ENCODE measurements at regions not wholly inside any gene's neighbourhood (a gene's known extent, or its start where the extent isn't known, plus 50 kb on each side); places are given as distances from the start of the nearest gene placed in this dataset.

DNA sequence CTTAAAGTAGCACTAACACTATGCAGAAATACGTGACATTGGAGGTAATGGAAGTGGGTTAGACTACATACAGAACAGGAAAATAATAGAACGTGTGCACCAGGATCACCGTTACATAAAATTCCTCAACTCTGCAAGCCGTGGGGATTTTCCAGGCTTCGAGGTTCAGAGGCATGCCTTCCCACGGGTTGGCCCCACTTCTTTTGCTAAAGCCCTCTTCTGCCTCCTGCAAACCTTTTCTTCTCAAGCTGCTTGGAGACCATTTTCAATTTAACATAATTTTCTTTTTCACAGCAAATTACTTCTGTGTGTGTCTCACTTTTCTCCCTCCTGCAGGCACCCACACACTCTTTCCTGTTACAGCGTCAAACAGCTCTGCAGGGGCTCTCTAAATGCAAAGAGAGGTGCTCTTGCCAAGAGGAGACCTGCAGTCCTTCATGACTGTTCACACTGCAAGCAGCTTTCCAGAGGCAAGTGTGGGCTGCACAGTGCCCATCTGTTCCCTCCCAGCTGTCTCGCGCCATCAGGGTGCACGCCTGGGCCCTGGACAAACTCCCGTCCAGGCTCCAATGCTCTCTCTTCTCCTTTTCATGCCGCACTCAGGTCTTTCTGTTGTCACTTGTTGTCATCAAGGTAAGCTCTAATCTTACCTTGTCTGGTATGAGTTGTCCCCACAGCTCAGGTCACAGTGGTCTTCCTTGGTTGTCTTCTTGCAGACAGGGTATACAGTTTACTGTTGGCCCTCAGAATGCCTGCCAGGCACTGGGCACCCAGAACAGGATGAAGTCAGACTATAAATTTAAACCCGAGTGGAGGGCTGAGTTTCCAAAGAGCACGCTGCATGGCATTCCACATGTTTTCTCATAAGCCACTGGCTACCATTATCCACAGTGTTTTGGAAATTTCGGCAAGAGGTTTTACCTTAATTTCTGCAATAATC, 164.8 kb upstream of the GGTLC1 start:
- H3K9me3 ChIP-seq: no peaks in the 10 kb centered on the region
- H3K36me3 ChIP-seq: no peaks in the 10 kb centered on the region
- H3K4me3 ChIP-seq: no peak overlapping the region
- peaks cover 0 to 10% (median 0%) of the 10 kb centered on the region in 12 donors for H3K4me1 ChIP-seq
- H3K27me3 ChIP-seq: no peaks in the 10 kb centered on the region
- TF ChIP-seq POLR2A (IDR thresholded peaks at IDR 0.05) (no peak), CTCF (IDR thresholded peaks at IDR 0.05) (no peak)
- intact Hi-C loops (cut with DNase I): no loop called here
- DNase-seq (peak in 1 of 5 donors; percentile 27), ATAC-seq (peak in 3 of 4 donors; percentile 60 to 74 (median 65))
- no peak overlapping the region for H3K27ac ChIP-seq
- 68 to 76% (median 72%) methylated on average over 15 of the region's 15 CpGs for WGBS, 4 donors

- H3K9me3 ChIP-seq: no peaks in the 10 kb centered on the region
- H3K36me3 ChIP-seq: no peaks in the 10 kb centered on the region
- TF ChIP-seq POLR2A (IDR thresholded peaks at IDR 0.05): no peak
- no peak for TF ChIP-seq CTCF (IDR thresholded peaks at IDR 0.05)
- H3K27ac ChIP-seq: no peak overlapping the region
- ATAC-seq: no peak
- H3K4me3 ChIP-seq: no peak overlapping the region
- DNase-seq: no peak
- intact Hi-C loops (cut with DNase I): no loop called here
- peaks cover 0 to 10% (median 0%) of the 10 kb centered on the region in 12 donors for H3K4me1 ChIP-seq
- no peaks in the 10 kb centered on the region for H3K27me3 ChIP-seq
- WGBS, 4 donors: 76 to 82% (median 78%) methylated on average over 6 of the region's 6 CpGs
Observed at GRCh38 chr20:24151621-24152294, 163.2 kb upstream of the GGTLC1 start.

GRCh38 chr20:24150406-24150805, 161.8 kb upstream of the GGTLC1 start:
- Histone ChIP-seq H3K27ac (no peak overlapping the region), H3K4me1 (peaks cover 0 to 10% (median 0%) of the 10 kb centered on the region in 12 donors), H3K9me3 (no peaks in the 10 kb centered on the region), H3K36me3 (no peaks in the 10 kb centered on the region), H3K27me3 (no peaks in the 10 kb centered on the region), H3K4me3 (no peak overlapping the region)
- peak in 1 of 4 donors; percentile 5 for ATAC-seq
- 50 to 80% (median 77%) methylated on average over 1 to 7 of the region's 7 CpGs for WGBS, 4 donors
- intact Hi-C loops (cut with DNase I): no loop called here
- no peak for DNase-seq
- TF ChIP-seq CTCF (IDR thresholded peaks at IDR 0.05): no peak

DNA sequence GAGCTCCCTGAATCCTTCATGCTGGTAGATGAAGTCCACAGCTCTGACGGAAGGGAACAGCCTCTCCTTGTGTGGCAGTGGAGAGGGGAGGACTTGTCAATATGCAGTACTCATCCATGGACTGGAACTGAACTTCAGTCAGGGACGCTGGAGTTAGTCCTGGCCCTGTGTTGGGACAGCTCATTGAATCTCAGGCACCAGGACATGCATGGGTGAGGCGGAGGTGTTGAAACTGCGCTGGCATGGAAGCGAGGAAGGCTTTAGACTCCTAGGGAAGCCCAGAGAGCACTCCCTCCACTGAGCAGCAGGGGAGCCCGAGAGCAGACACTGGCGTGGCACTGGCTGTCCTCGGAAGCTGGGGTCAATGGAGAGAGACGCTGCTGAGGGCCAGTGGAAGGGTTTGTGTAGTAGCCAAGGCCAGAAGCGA, 161.3 kb upstream of the GGTLC1 start:
- Histone ChIP-seq H3K27me3 (no peaks in the 10 kb centered on the region), H3K36me3 (no peaks in the 10 kb centered on the region), H3K9me3 (no peaks in the 10 kb centered on the region), H3K4me3 (no peak overlapping the region), H3K27ac (no peak overlapping the region), H3K4me1 (peaks cover 0 to 10% (median 0%) of the 10 kb centered on the region in 12 donors)
- ATAC-seq (peak; percentile 51 to 87 (median 78)), DNase-seq (peak in 3 of 5 donors; percentile 30 to 64 (median 57))
- 31 to 41% (median 38%) methylated on average over 10 of the region's 10 CpGs for WGBS, 4 donors
- TF ChIP-seq POLR2A (IDR thresholded peaks at IDR 0.05) (no peak), CTCF (IDR thresholded peaks at IDR 0.05) (peak in 11 of 12 donors; percentile 30 to 58 (median 45))
- intact Hi-C loops (cut with DNase I): no loop called here

Data from heart left ventricle (tissue), 16 donors.